CD4-positive, alpha-beta memory T cell (primary cell): ENCODE measurements at regions not wholly inside any gene's neighbourhood (a gene's known extent, or its start where the extent isn't known, plus 50 kb on each side); places are given as distances from the start of the nearest gene placed in this dataset.

Experiments
- CTCF ChIA-PET: fragments of 350-600 bp; sonication (Branson Sonifier 250); formaldehyde crosslinking; loops from one replicate; lab custom pipeline; 2021; ENCODE audit warnings: inconsistent platforms; ENCODE audit not compliant: partially characterized antibody; lab: Charles Lee
- POLR2A ChIA-PET: fragments of 350-600 bp; sonication (Branson Sonifier 250); formaldehyde crosslinking; loops from one replicate; lab custom pipeline; 2021; ENCODE audit not compliant: partially characterized antibody; lab: Charles Lee
- DNase-seq, 5 donors: peaks; one replicate each; pipeline versions ENCODE4 v3.0.0 to v3.0.0-alpha.2; 2020 to 2022; ENCODE audit warnings: mixed read lengths in 1 of 5
- H3K27ac ChIP-seq: one replicate; pipeline ENCODE4 v1.7.0; 2013; ENCODE audit warnings: low read depth, low read length
- H3K27me3 ChIP-seq: 2 replicates; pipeline ENCODE4 v1.7.0; 2013; ENCODE audit warnings: mild to moderate bottlenecking, low read length, moderate library complexity; ENCODE audit not compliant: insufficient read depth
- H3K36me3 ChIP-seq: 2 replicates; pipeline ENCODE4 v1.7.0; 2013; ENCODE audit warnings: mild to moderate bottlenecking, low read length, moderate library complexity; ENCODE audit not compliant: insufficient read depth
- H3K4me1 ChIP-seq: 2 replicates; pipeline ENCODE4 v1.7.0; 2013; ENCODE audit warnings: mild to moderate bottlenecking, low read length, moderate library complexity; ENCODE audit not compliant: insufficient read depth
- H3K4me3 ChIP-seq, 2 donors: one replicate each; pipeline ENCODE4 v1.7.0; 2013; ENCODE audit warnings: low read length in 2 of 2, mild to moderate bottlenecking in 1 of 2
- H3K9me3 ChIP-seq, 2 donors: one replicate each; pipeline ENCODE4 v1.7.0; 2013; ENCODE audit warnings: low read length in 2 of 2, control low read depth in 1 of 2; ENCODE audit not compliant: control insufficient read depth in 1 of 2
- H3K27ac Mint-ChIP-seq, 7 donors: one replicate each; pipeline ENCODE4 v1.8.0; 2020 to 2021; ENCODE audit warnings: mixed read lengths in 7 of 7, mild to moderate bottlenecking in 6 of 7, inconsistent platforms in 3 of 7, moderate library complexity in 3 of 7
- H3K27me3 Mint-ChIP-seq, 2 donors: one replicate each; pipeline ENCODE4 v1.8.0; 2020 to 2021; ENCODE audit warnings: mixed read lengths in 2 of 2
- H3K36me3 Mint-ChIP-seq, 2 donors: one replicate each; pipeline ENCODE4 v1.8.0; 2020 to 2021; ENCODE audit warnings: mixed read lengths in 2 of 2, inconsistent platforms in 1 of 2, mild to moderate bottlenecking in 1 of 2
- H3K4me1 Mint-ChIP-seq, 4 donors: one replicate each; pipeline ENCODE4 v1.8.0; 2020 to 2021; ENCODE audit warnings: mixed read lengths in 4 of 4, mild to moderate bottlenecking in 1 of 4
- H3K4me3 Mint-ChIP-seq, 8 donors: one replicate each; pipeline ENCODE4 v1.8.0; 2020 to 2021; ENCODE audit warnings: mixed read lengths in 8 of 8, mild to moderate bottlenecking in 7 of 8, moderate library complexity in 6 of 8, inconsistent platforms in 3 of 8
- H3K9me3 Mint-ChIP-seq, 8 donors: one replicate each; pipeline ENCODE4 v1.8.0; 2020 to 2021; ENCODE audit warnings: mixed read lengths in 8 of 8, mild to moderate bottlenecking in 5 of 8, inconsistent platforms in 3 of 8, moderate library complexity in 1 of 8
- intact Hi-C: fragments of 100-400 bp; cut with micrococcal nuclease; formaldehyde crosslinking; loops from one replicate; pipeline ENCODE4 v1.15.1; 2023

DNA sequence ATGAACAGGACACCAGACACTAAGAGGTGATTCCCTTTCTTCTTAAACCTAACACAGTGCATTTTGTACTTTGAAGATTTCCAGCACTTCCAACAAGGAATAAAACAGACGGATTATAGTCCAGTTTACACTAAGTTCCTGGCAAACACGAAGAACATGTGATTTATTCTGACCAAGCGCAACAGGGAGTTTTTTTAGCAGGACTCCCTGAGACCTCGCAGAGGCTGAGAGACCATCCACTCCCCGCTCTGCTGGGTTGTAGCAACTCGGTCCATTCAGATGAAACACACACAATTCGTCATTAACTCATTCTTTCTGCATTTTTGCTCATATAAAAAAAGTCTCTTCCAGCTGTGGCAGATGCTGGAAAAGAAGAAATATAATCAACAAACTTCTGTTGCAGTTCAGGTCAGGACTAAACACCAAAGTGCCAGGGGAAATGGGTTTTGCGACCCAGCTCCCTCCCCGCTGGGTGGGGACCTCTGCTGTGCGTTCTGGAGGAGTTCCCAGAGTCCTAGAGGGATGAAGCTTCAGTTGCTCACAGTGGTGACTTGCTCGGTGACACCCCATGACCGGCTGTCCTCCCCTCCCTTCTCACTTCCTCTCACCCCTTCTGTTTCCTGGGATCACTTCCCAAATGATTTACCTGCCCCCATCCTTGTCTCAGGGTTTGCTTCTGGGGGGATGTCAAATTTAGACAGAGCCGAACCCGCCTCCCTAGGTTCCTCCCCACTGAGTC is 52.5 kb downstream of the KCNF1 start:
- Mint-ChIP-seq H3K36me3 (no peaks in the 10 kb centered on the region), H3K9me3 (peaks cover 0 to 3% (median 0%) of the 10 kb centered on the region in 8 donors), H3K4me3 (no peak overlapping the region), H3K4me1 (no peaks in the 10 kb centered on the region), H3K27ac (no peak overlapping the region), H3K27me3 (peaks cover 13 to 38% of the 10 kb centered on the region in 2 donors)
- H3K4me1 ChIP-seq = no peaks in the 10 kb centered on the region
- no peaks in the 10 kb centered on the region for H3K36me3 ChIP-seq
- H3K27me3 ChIP-seq = no peaks in the 10 kb centered on the region
- H3K27ac ChIP-seq = no peak overlapping the region
- ChIA-PET POLR2A (no interaction called here), CTCF (no interaction called here)
- H3K4me3 ChIP-seq = no peak overlapping the region
- DNase-seq = no peak
- intact Hi-C loops = no loop called here
- no peaks in the 10 kb centered on the region for H3K9me3 ChIP-seq

- Histone ChIP-seq H3K27me3 (no peaks in the 10 kb centered on the region), H3K4me3 (no peak overlapping the region), H3K27ac (no peak overlapping the region), H3K4me1 (no peaks in the 10 kb centered on the region), H3K36me3 (no peaks in the 10 kb centered on the region), H3K9me3 (no peaks in the 10 kb centered on the region)
- Mint-ChIP-seq H3K4me3 (no peak overlapping the region), H3K9me3 (peaks cover 0 to 3% (median 0%) of the 10 kb centered on the region in 8 donors), H3K27ac (no peak overlapping the region), H3K36me3 (no peaks in the 10 kb centered on the region), H3K4me1 (no peaks in the 10 kb centered on the region), H3K27me3 (peaks cover 14 to 43% of the 10 kb centered on the region in 2 donors)
- POLR2A ChIA-PET = no interaction called here
- CTCF ChIA-PET = no interaction called here
- DNase-seq = no peak
- intact Hi-C loops = no loop called here
Measured at GRCh38 chr2:10965241-10965843, 53.6 kb downstream of the KCNF1 start.

DNA sequence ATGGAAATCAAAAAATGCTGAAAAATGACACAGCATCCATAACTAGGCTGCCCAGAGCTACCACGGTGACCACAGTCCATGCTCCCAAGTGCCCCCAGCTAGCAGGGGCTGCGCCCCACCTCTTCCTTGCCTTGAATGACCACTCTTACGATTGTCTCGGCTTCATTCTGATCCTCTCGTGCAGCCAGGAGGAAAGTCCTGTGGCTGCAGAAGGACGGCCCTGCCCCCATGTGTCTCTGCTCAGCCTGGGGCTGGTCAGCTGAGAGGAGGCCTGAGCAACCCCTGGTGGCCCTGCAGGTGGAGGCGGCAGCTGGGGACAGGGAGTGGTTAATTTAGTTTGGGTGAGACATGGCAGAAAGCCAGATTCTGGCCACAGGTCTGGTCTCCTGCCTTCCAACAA is 54.3 kb downstream of the KCNF1 start:
- Histone ChIP-seq H3K4me1 (no peaks in the 10 kb centered on the region), H3K4me3 (no peak overlapping the region), H3K27ac (no peak overlapping the region), H3K27me3 (no peaks in the 10 kb centered on the region), H3K36me3 (no peaks in the 10 kb centered on the region), H3K9me3 (no peaks in the 10 kb centered on the region)
- POLR2A ChIA-PET = no interaction called here
- H3K36me3 Mint-ChIP-seq = no peaks in the 10 kb centered on the region
- no peak overlapping the region for H3K27ac Mint-ChIP-seq
- intact Hi-C loops = no loop called here
- H3K4me1 Mint-ChIP-seq = no peaks in the 10 kb centered on the region
- CTCF ChIA-PET = no interaction called here
- H3K4me3 Mint-ChIP-seq = no peak overlapping the region
- H3K27me3 Mint-ChIP-seq = peaks cover 14 to 43% of the 10 kb centered on the region in 2 donors
- H3K9me3 Mint-ChIP-seq = peaks cover 0 to 3% (median 0%) of the 10 kb centered on the region in 8 donors
- no peak for DNase-seq

DNA sequence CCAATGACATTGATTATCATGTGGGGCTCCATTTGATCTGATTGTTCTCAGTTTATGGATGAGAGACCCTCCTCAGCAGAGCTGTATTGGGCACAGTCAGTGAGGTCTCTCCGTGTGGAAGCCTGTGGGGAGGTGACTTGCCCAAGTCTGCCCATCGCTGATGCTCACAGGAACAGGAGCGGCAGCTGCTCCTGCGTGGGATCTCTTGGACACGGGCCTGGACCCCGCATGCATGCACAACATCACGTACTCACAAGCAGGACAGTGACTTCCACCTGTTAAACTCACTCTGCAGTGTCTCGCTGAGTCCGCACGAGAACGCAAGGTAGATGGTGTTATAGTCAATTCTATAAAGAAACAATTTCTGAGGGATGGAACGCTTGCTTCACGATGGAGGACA is 55.0 kb downstream of the KCNF1 start:
- Mint-ChIP-seq H3K27ac (no peak overlapping the region), H3K27me3 (peaks cover 14 to 43% of the 10 kb centered on the region in 2 donors), H3K36me3 (no peaks in the 10 kb centered on the region), H3K4me3 (no peak overlapping the region), H3K4me1 (no peaks in the 10 kb centered on the region), H3K9me3 (peaks cover 0 to 3% (median 0%) of the 10 kb centered on the region in 8 donors)
- H3K9me3 ChIP-seq = no peaks in the 10 kb centered on the region
- H3K4me3 ChIP-seq = no peak overlapping the region
- no peaks in the 10 kb centered on the region for H3K36me3 ChIP-seq
- intact Hi-C loops = no loop called here
- H3K4me1 ChIP-seq = no peaks in the 10 kb centered on the region
- ChIA-PET CTCF (no interaction called here), POLR2A (no interaction called here)
- no peak for DNase-seq
- no peaks in the 10 kb centered on the region for H3K27me3 ChIP-seq
- no peak overlapping the region for H3K27ac ChIP-seq

DNA sequence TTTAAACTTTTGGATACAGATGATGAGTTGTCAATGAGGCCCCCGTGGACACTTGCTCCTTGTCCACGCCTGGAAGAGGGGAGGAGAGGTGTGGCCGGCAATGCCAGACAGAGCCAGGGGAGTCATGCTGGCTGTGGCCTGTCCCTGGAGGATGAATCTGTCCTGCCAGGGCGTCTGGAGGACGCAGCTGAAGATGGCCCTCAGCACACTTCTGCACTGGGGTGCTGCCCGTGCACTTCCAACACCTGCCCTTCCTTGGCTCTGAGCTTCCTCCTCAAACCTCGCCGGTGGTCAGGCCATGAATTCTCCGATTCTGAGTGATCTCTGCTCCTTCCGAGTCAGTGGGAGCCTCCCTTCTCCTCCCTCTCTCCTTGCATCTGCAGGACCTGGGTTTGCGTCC is 56.4 kb downstream of the KCNF1 start:
- peaks cover 0 to 3% (median 0%) of the 10 kb centered on the region in 8 donors for H3K9me3 Mint-ChIP-seq
- peaks cover 14 to 47% of the 10 kb centered on the region in 2 donors for H3K27me3 Mint-ChIP-seq
- intact Hi-C loops = no loop called here
- no peak overlapping the region for H3K27ac ChIP-seq
- CTCF ChIA-PET = no interaction called here
- H3K27ac Mint-ChIP-seq = no peak overlapping the region
- H3K27me3 ChIP-seq = no peaks in the 10 kb centered on the region
- H3K4me1 Mint-ChIP-seq = no peaks in the 10 kb centered on the region
- no peak overlapping the region for H3K4me3 Mint-ChIP-seq
- no peaks in the 10 kb centered on the region for H3K4me1 ChIP-seq
- no peak for DNase-seq
- H3K36me3 Mint-ChIP-seq = no peaks in the 10 kb centered on the region
- POLR2A ChIA-PET = no interaction called here
- H3K4me3 ChIP-seq = no peak overlapping the region
- no peaks in the 10 kb centered on the region for H3K36me3 ChIP-seq
- H3K9me3 ChIP-seq = no peaks in the 10 kb centered on the region

GRCh38 chr2:10970666-10971065 is 58.9 kb downstream of the KCNF1 start:
- intact Hi-C loops = no loop called here
- no peak overlapping the region for H3K27ac ChIP-seq
- H3K36me3 Mint-ChIP-seq = no peaks in the 10 kb centered on the region
- H3K4me3 ChIP-seq = no peak overlapping the region
- H3K9me3 Mint-ChIP-seq = peaks cover 0 to under 1% (median 0%) of the 10 kb centered on the region in 8 donors
- peaks cover 14 to 30% of the 10 kb centered on the region in 2 donors for H3K27me3 Mint-ChIP-seq
- CTCF ChIA-PET = no interaction called here
- no peaks in the 10 kb centered on the region for H3K4me1 Mint-ChIP-seq
- H3K27ac Mint-ChIP-seq = no peak overlapping the region
- H3K27me3 ChIP-seq = no peaks in the 10 kb centered on the region
- H3K9me3 ChIP-seq = no peaks in the 10 kb centered on the region
- DNase-seq = no peak
- no peaks in the 10 kb centered on the region for H3K4me1 ChIP-seq
- H3K4me3 Mint-ChIP-seq = no peak overlapping the region
- no peaks in the 10 kb centered on the region for H3K36me3 ChIP-seq
- POLR2A ChIA-PET = no interaction called here

GRCh38 chr2:10971161-10971887 is 59.6 kb downstream of the KCNF1 start:
- Histone ChIP-seq H3K27ac (no peak overlapping the region), H3K36me3 (no peaks in the 10 kb centered on the region), H3K27me3 (no peaks in the 10 kb centered on the region), H3K4me3 (no peak overlapping the region), H3K9me3 (no peaks in the 10 kb centered on the region), H3K4me1 (no peaks in the 10 kb centered on the region)
- ChIA-PET CTCF (no interaction called here), POLR2A (no interaction called here)
- intact Hi-C loops = no loop called here
- H3K9me3 Mint-ChIP-seq = peaks cover 0 to 2% (median 0%) of the 10 kb centered on the region in 8 donors
- H3K36me3 Mint-ChIP-seq = no peaks in the 10 kb centered on the region
- H3K4me3 Mint-ChIP-seq = no peak overlapping the region
- DNase-seq = no peak
- H3K27me3 Mint-ChIP-seq = peaks cover 11 to 25% of the 10 kb centered on the region in 2 donors
- no peak overlapping the region for H3K27ac Mint-ChIP-seq
- H3K4me1 Mint-ChIP-seq = no peaks in the 10 kb centered on the region
